RKO (cell line): ENCODE measurements at regions not wholly inside any gene's neighbourhood (a gene's known extent, or its start where the extent isn't known, plus 50 kb on each side); places are given as distances from the start of the nearest gene placed in this dataset.

ENCODE experiments used
- DNase-seq: peaks from one replicate; pipeline ENCODE4 v3.0.0-alpha.2; 2016; ENCODE audit warnings: low spot score

GRCh38 chr1:235025422-235025984 is 103.1 kb downstream of the TOMM20 start:
- DNase-seq: no peak

- no peak for DNase-seq
These were observed 103.8 kb downstream of the TOMM20 start for GRCh38 chr1:235024711-235025421.

- DNase-seq: no peak
These were observed 104.8 kb downstream of the TOMM20 start for GRCh38 chr1:235023711-235024439.

GRCh38 chr1:235022981-235023710 is 105.5 kb downstream of the TOMM20 start:
- DNase-seq: no peak

GRCh38 chr1:235022341-235022980 is 106.2 kb downstream of the TOMM20 start:
- DNase-seq: no peak

- no peak for DNase-seq
These were observed 106.8 kb downstream of the TOMM20 start for GRCh38 chr1:235021815-235022214.

GRCh38 chr1:235021321-235021720 is 107.3 kb downstream of the TOMM20 start:
- no peak for DNase-seq

- DNase-seq: no peak
These were observed 108.7 kb downstream of the TOMM20 start for GRCh38 chr1:235019961-235020360.

- DNase-seq: no peak
These were observed 109.2 kb downstream of the TOMM20 start for GRCh38 chr1:235019471-235019870.

GRCh38 chr1:235018720-235019444 is 109.8 kb downstream of the TOMM20 start:
- no peak for DNase-seq

GRCh38 chr1:235018161-235018560 is 110.5 kb downstream of the TOMM20 start:
- DNase-seq: peak; percentile 92

GRCh38 chr1:235017719-235018118 is 110.9 kb downstream of the TOMM20 start:
- no peak for DNase-seq

- no peak for DNase-seq
These were observed 111.4 kb downstream of the TOMM20 start for GRCh38 chr1:235017191-235017590.

GRCh38 chr1:235015291-235015985 is 113.2 kb downstream of the TOMM20 start:
- no peak for DNase-seq

- DNase-seq: no peak
These were observed 113.9 kb downstream of the TOMM20 start for GRCh38 chr1:235014756-235015155.

GRCh38 chr1:235013512-235013911 is 115.1 kb downstream of the TOMM20 start:
- no peak for DNase-seq

GRCh38 chr1:235012436-235013210 is 116.0 kb downstream of the TOMM20 start:
- DNase-seq: no peak

- DNase-seq: peak; percentile 99
These were observed 116.8 kb downstream of the TOMM20 start for GRCh38 chr1:235011599-235012435.

GRCh38 chr1:235011064-235011598 is 117.5 kb downstream of the TOMM20 start:
- DNase-seq: no peak
